Caco-2 (cell line): ENCODE measurements at regions not wholly inside any gene's neighbourhood (a gene's known extent, or its start where the extent isn't known, plus 50 kb on each side); places are given as distances from the start of the nearest gene placed in this dataset.

Experiments used
- BruUV-seq: library from RNA; stranded (reverse); fragments of 400-500 nt; replicated peaks from 2 replicates; lab custom pipeline; 2021; lab: Mats Ljungman, UMichigan
- CTCF ChIA-PET: fragments of 300-600 bp; sonication (Branson Sonifier 250); formaldehyde crosslinking; loops from one replicate; lab custom pipeline; 2022; ENCODE audit warnings: antibody characterized with exemption; lab: Charles Lee
- POLR2A ChIA-PET: fragments of 300-600 bp; sonication (Branson Sonifier 250); formaldehyde crosslinking; loops from one replicate; lab custom pipeline; 2022; ENCODE audit warnings: antibody characterized with exemption; lab: Charles Lee
- DNase-seq, 2 experiments: peaks; one replicate each; pipeline versions ENCODE4 v3.0.0 to v3.0.0-alpha.2; 2020 to 2022
- H3K27me3 ChIP-seq: replicated peaks from 2 replicates; pipeline ENCODE4 v1.6.0; 2011; ENCODE audit warnings: low read length; ENCODE audit not compliant: control insufficient read depth, insufficient read depth
- H3K36me3 ChIP-seq: 2 replicates; pipeline ENCODE4 v1.5.1; 2011; ENCODE audit warnings: low read length; ENCODE audit not compliant: control insufficient read depth, insufficient read depth
- H3K4me1 ChIP-seq: fragments of 250-450 bp; sonication (Bioruptor Pico); 2 replicates; pipeline ENCODE4 v1.5.1; 2020; ENCODE audit warnings: mild to moderate bottlenecking
- H3K4me3 ChIP-seq: 2 replicates; pipeline ENCODE4 v1.5.1; 2011; ENCODE audit warnings: low read depth, mild to moderate bottlenecking, control low read depth, low read length
- H3K9me3 ChIP-seq: fragments of 250-450 bp; sonication (Bioruptor Pico); 2 replicates; pipeline ENCODE4 v1.5.1; 2020; ENCODE audit warnings: mild to moderate bottlenecking, moderate library complexity
- H3K27ac Mint-ChIP-seq: one replicate; pipeline ENCODE4 v1.8.0; 2022; ENCODE audit warnings: mixed read lengths; ENCODE audit not compliant: unreplicated experiment
- H3K27me3 Mint-ChIP-seq: one replicate; pipeline ENCODE4 v1.8.0; 2022; ENCODE audit warnings: mixed read lengths; ENCODE audit not compliant: insufficient read depth, unreplicated experiment
- H3K36me3 Mint-ChIP-seq: one replicate; pipeline ENCODE4 v1.8.0; 2022; ENCODE audit warnings: mild to moderate bottlenecking, mixed read lengths; ENCODE audit not compliant: insufficient read depth, unreplicated experiment
- H3K4me1 Mint-ChIP-seq: one replicate; pipeline ENCODE4 v1.8.0; 2022; ENCODE audit warnings: low read depth, mixed read lengths; ENCODE audit not compliant: unreplicated experiment
- H3K4me3 Mint-ChIP-seq: one replicate; pipeline ENCODE4 v1.8.0; 2022; ENCODE audit warnings: mild to moderate bottlenecking, moderate library complexity, mixed read lengths; ENCODE audit not compliant: unreplicated experiment
- H3K9me3 Mint-ChIP-seq: one replicate; pipeline ENCODE4 v1.8.0; 2022; ENCODE audit warnings: mixed read lengths; ENCODE audit not compliant: unreplicated experiment
- CTCF ChIP-seq, 2 experiments: fragments of 200-600 bp in 1 of 2; IDR thresholded peaks; 1 replicate in 1 of 2; 2 replicates in 1 of 2; pipeline versions ENCODE4 v1.5.1 to v1.8.0; 2011 to 2022; ENCODE audit warnings: antibody characterized with exemption in 1 of 2, control low read depth in 1 of 2, inconsistent platforms in 1 of 2, low read depth in 1 of 2, low read length in 1 of 2, mild to moderate bottlenecking in 1 of 2, moderate library complexity in 1 of 2; ENCODE audit not compliant: insufficient read depth in 1 of 2, severe bottlenecking in 1 of 2, unreplicated experiment in 1 of 2
- intact Hi-C: fragments of 100-400 bp; cut with micrococcal nuclease; formaldehyde crosslinking; loops from one replicate; pipeline ENCODE4 v1.10.0; 2022; ENCODE audit not compliant: unreplicated experiment

GRCh38 chr16:24477492-24477891 is 61.9 kb upstream of the RBBP6 start:
- Histone ChIP-seq H3K36me3 (no peaks in the 10 kb centered on the region), H3K9me3 (no peaks in the 10 kb centered on the region), H3K27me3 (no peaks in the 10 kb centered on the region; the same call in 1 of the 2 replicates), H3K4me3 (no peak overlapping the region), H3K4me1 (no peaks in the 10 kb centered on the region)
- POLR2A ChIA-PET = no interaction called here
- DNase-seq = no peak
- Mint-ChIP-seq H3K36me3 (no peaks in the 10 kb centered on the region), H3K27me3 (peaks cover 25% of the 10 kb centered on the region), H3K4me3 (no peak overlapping the region), H3K4me1 (no peaks in the 10 kb centered on the region), H3K27ac (no peak overlapping the region), H3K9me3 (peaks cover 8% of the 10 kb centered on the region)
- intact Hi-C loops = no loop called here
- CTCF ChIA-PET = no interaction called here
- TF ChIP-seq CTCF (IDR thresholded peaks at IDR 0.05; ENCODE audit: insufficient read depth in 1 of 2, low read depth in 1 of 2, low read length in 1 of 2, severe bottlenecking in 1 of 2, unreplicated experiment in 1 of 2) = no peak
- BruUV-seq = no TSS peak

GRCh38 chr16:24478401-24478800 is 61.0 kb upstream of the RBBP6 start:
- H3K27me3 Mint-ChIP-seq = peaks cover 24% of the 10 kb centered on the region
- BruUV-seq = no TSS peak
- H3K27ac Mint-ChIP-seq = no peak overlapping the region
- H3K36me3 Mint-ChIP-seq = no peaks in the 10 kb centered on the region
- H3K4me3 Mint-ChIP-seq = no peak overlapping the region
- no peak for TF ChIP-seq CTCF (IDR thresholded peaks at IDR 0.05; ENCODE audit: insufficient read depth in 1 of 2, low read depth in 1 of 2, low read length in 1 of 2, severe bottlenecking in 1 of 2, unreplicated experiment in 1 of 2)
- intact Hi-C loops = no loop called here
- Histone ChIP-seq H3K4me3 (no peak overlapping the region), H3K36me3 (no peaks in the 10 kb centered on the region), H3K4me1 (no peaks in the 10 kb centered on the region), H3K27me3 (no peaks in the 10 kb centered on the region; the same call in 1 of the 2 replicates), H3K9me3 (no peaks in the 10 kb centered on the region)
- peaks cover 8% of the 10 kb centered on the region for H3K9me3 Mint-ChIP-seq
- CTCF ChIA-PET = no interaction called here
- H3K4me1 Mint-ChIP-seq = no peaks in the 10 kb centered on the region
- POLR2A ChIA-PET = no interaction called here
- DNase-seq = no peak

- Histone ChIP-seq H3K4me3 (no peak overlapping the region), H3K9me3 (no peaks in the 10 kb centered on the region), H3K4me1 (no peaks in the 10 kb centered on the region), H3K27me3 (no peaks in the 10 kb centered on the region; the same call in 1 of the 2 replicates), H3K36me3 (no peaks in the 10 kb centered on the region)
- DNase-seq = no peak
- no TSS peak for BruUV-seq
- H3K4me3 Mint-ChIP-seq = no peak overlapping the region
- H3K27ac Mint-ChIP-seq = no peak overlapping the region
- no peaks in the 10 kb centered on the region for H3K36me3 Mint-ChIP-seq
- TF ChIP-seq CTCF (IDR thresholded peaks at IDR 0.05; ENCODE audit: insufficient read depth in 1 of 2, low read depth in 1 of 2, low read length in 1 of 2, severe bottlenecking in 1 of 2, unreplicated experiment in 1 of 2) = no peak
- no peaks in the 10 kb centered on the region for H3K4me1 Mint-ChIP-seq
- H3K27me3 Mint-ChIP-seq = peaks cover 13% of the 10 kb centered on the region
- ChIA-PET POLR2A (no interaction called here), CTCF (no interaction called here)
- intact Hi-C loops = no loop called here
- no peaks in the 10 kb centered on the region for H3K9me3 Mint-ChIP-seq
Observed at GRCh38 chr16:24482681-24483202, 56.6 kb upstream of the RBBP6 start.
